ENCODE measurements at regions not wholly inside any gene's neighbourhood (a gene's known extent, or its start where the extent isn't known, plus 50 kb on each side); places are given as distances from the start of the nearest gene placed in this dataset.

DNA sequence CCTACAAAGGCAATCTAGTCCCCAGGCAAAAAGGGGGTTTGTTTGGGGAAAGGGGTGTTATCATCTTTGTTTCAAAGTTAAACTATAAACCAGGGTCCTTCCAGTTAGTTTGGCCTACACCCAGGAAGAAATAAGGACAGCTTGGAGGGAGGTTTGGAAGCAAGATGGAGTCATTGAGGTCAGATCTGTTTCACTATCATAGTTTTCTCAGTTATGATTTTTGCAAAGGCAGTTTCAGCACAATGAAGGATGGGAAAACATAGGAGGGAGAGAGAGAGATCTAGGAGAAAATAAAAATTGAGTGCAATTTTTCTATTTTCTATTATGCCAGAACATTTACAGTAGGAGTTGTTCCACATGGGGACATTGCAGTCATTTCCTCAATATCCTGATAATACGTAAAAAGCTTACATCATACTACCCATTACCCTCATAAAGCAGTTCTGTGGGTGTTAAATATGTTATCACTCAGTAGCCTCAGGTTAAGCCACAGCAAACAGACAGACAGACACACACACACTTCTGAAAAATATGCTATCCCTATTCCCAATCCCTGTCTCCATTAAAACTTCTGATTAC, 401.3 kb upstream of the FAT3 start:
- Histone ChIP-seq H3K4me1 (ENCODE audit: control insufficient read depth in 1 of 2, low read depth in 2 of 2) (no peaks in the 10 kb centered on the region), H3K27me3 (replicated peaks; ENCODE audit: insufficient read depth) (no peaks in the 10 kb centered on the region)

GRCh38 chr11:91822805-91823204, 401.8 kb upstream of the FAT3 start:
- Histone ChIP-seq H3K27me3 (replicated peaks; ENCODE audit: insufficient read depth) (no peaks in the 10 kb centered on the region), H3K4me1 (ENCODE audit: control insufficient read depth in 1 of 2, low read depth in 2 of 2) (no peaks in the 10 kb centered on the region), H3K27ac (no peak overlapping the region), H3K9me3 (no peaks in the 10 kb centered on the region), H3K4me3 (no peak overlapping the region), H3K36me3 (no peaks in the 10 kb centered on the region)
- no peak for ATAC-seq (ENCODE audit: insufficient number of reproducible peaks, low FRiP score, low read depth)
- no peak for TF ChIP-seq CTCF (IDR thresholded peaks at IDR 0.05)
- no peak for DNase-seq (ENCODE audit: low spot score)

More for the DNA sequence above, 401.3 kb upstream of the FAT3 start:
- DNase-seq (ENCODE audit: low spot score) (no peak), ATAC-seq (ENCODE audit: insufficient number of reproducible peaks, low FRiP score, low read depth) (no peak)
- TF ChIP-seq CTCF (IDR thresholded peaks at IDR 0.05), result no peak
- Histone ChIP-seq H3K9me3 (no peaks in the 10 kb centered on the region), H3K4me3 (no peak overlapping the region), H3K27ac (no peak overlapping the region), H3K36me3 (no peaks in the 10 kb centered on the region)

GRCh38 chr11:91820709-91821108, 403.9 kb upstream of the FAT3 start:
- no peak overlapping the region for H3K4me3 ChIP-seq
- DNase-seq (ENCODE audit: low spot score), result no peak
- no peak overlapping the region for H3K27ac ChIP-seq
- H3K4me1 ChIP-seq (ENCODE audit: control insufficient read depth in 1 of 2, low read depth in 2 of 2), result no peaks in the 10 kb centered on the region
- H3K9me3 ChIP-seq, result no peaks in the 10 kb centered on the region
- no peak for TF ChIP-seq CTCF (IDR thresholded peaks at IDR 0.05)
- H3K36me3 ChIP-seq, result no peaks in the 10 kb centered on the region
- no peak for ATAC-seq (ENCODE audit: insufficient number of reproducible peaks, low FRiP score, low read depth)
- no peaks in the 10 kb centered on the region for H3K27me3 ChIP-seq (replicated peaks; ENCODE audit: insufficient read depth)

GRCh38 chr11:91819777-91820176, 404.8 kb upstream of the FAT3 start:
- Histone ChIP-seq H3K27ac (no peak overlapping the region), H3K36me3 (no peaks in the 10 kb centered on the region), H3K4me3 (no peak overlapping the region), H3K4me1 (ENCODE audit: control insufficient read depth in 1 of 2, low read depth in 2 of 2) (no peaks in the 10 kb centered on the region), H3K27me3 (replicated peaks; ENCODE audit: insufficient read depth) (no peaks in the 10 kb centered on the region), H3K9me3 (no peaks in the 10 kb centered on the region)
- TF ChIP-seq CTCF (IDR thresholded peaks at IDR 0.05), result no peak
- no peak for ATAC-seq (ENCODE audit: insufficient number of reproducible peaks, low FRiP score, low read depth)
- no peak for DNase-seq (ENCODE audit: low spot score)

DNA sequence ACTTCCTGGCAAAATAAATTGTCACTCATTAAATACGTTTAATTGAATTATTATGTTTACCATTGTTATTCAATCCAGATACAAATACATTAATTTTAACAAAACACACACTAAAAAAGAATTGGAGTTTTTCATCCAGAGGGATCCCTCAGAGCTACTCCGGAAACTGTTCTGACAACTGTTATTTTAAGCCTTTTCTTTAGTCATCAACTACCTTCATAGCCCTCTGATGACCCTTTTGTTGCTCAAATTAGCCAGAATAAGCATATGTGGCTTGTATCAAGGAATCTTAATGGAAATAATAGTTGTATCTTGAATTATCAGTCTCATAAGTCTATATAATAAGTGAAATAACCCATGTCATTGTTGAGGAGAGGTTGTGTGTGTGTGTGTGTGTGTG, 405.4 kb upstream of the FAT3 start:
- DNase-seq (ENCODE audit: low spot score) (no peak), ATAC-seq (ENCODE audit: insufficient number of reproducible peaks, low FRiP score, low read depth) (no peak)
- no peak overlapping the region for H3K27ac ChIP-seq
- H3K4me1 ChIP-seq (ENCODE audit: control insufficient read depth in 1 of 2, low read depth in 2 of 2), result no peaks in the 10 kb centered on the region
- TF ChIP-seq CTCF (IDR thresholded peaks at IDR 0.05), result no peak
- H3K9me3 ChIP-seq, result no peaks in the 10 kb centered on the region
- H3K36me3 ChIP-seq, result no peaks in the 10 kb centered on the region
- no peak overlapping the region for H3K4me3 ChIP-seq
- no peaks in the 10 kb centered on the region for H3K27me3 ChIP-seq (replicated peaks; ENCODE audit: insufficient read depth)
